LNCAP (cell line): ENCODE measurements at regions not wholly inside any gene's neighbourhood (a gene's known extent, or its start where the extent isn't known, plus 50 kb on each side); places are given as distances from the start of the nearest gene placed in this dataset.
A peak's percentile ranks its signal among the peaks of the same experiment; 100 is the strongest.

Source experiments
- TF ChIP-seq, protein P1 (sequence below): fragments of 450-650 bp; IDR thresholded peaks from 2 replicates; pipeline ENCODE4 v1.5.1; 2017; ENCODE audit warnings: mild to moderate bottlenecking

DNA sequence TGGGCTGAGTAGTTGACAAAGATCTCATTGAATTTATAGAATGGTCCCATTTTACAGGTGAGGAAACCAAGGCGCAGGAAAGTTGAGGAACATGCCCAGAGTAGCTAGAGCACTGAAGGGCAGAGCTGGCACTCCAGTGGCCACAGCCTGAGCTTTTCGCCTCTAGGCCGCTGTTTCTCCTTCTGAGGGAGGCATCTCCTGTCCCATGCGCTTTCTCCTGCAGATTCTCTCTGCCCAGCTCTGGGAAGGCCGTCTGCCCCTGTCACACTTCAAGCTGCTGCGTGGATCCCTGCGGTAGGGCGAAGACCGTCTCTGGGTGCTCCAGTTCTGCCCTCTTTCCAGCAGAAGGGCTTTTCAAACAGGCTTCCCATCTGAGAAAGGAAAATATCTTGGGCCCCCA lies 159.9 kb downstream of the ACTL8 start:
- TF ChIP-seq, protein P1, sequence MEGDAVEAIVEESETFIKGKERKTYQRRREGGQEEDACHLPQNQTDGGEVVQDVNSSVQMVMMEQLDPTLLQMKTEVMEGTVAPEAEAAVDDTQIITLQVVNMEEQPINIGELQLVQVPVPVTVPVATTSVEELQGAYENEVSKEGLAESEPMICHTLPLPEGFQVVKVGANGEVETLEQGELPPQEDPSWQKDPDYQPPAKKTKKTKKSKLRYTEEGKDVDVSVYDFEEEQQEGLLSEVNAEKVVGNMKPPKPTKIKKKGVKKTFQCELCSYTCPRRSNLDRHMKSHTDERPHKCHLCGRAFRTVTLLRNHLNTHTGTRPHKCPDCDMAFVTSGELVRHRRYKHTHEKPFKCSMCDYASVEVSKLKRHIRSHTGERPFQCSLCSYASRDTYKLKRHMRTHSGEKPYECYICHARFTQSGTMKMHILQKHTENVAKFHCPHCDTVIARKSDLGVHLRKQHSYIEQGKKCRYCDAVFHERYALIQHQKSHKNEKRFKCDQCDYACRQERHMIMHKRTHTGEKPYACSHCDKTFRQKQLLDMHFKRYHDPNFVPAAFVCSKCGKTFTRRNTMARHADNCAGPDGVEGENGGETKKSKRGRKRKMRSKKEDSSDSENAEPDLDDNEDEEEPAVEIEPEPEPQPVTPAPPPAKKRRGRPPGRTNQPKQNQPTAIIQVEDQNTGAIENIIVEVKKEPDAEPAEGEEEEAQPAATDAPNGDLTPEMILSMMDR = no peak

DNA sequence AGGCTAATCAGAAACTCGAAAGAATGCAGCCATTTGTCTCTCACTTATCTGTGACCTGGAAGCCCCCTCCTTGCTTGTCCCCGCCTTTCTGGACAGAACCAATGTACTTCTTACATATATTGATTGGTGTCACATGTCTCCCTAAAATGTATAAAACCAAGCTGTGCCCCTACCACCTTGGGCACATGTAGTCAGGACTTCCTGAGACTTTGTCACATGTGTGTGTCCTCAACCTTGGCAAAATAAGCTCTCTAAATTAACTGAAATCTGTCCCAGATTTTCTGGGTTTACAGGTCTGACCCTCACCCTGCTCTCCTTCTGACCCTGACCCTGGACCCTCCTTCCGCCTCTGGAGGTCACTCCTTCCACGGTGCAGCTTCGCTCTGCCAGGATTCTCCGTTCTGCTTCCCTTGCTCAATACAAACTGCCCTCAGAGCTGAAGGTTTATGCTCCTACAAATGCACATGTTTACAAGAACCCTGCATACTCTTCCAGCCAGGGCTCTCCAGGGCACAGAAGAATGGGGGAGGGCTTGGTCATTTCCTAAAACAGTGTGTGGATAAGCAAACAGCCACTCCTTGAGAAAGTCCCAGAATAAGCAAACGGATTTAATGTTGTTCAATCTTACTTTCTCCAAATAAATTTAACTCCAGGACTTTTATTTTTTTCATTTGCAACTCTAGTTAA lies 160.5 kb downstream of the ACTL8 start:
- TF ChIP-seq, protein P1 = no peak

GRCh38 chr1:17916702-17917101 lies 161.6 kb downstream of the ACTL8 start:
- TF ChIP-seq, protein P1 = no peak

- TF ChIP-seq, protein P1 = peak; percentile 44; the same call in 1 of the 2 replicates
Observed at GRCh38 chr1:17919525-17920439, 164.6 kb downstream of the ACTL8 start.

- TF ChIP-seq, protein P1 = no peak
Observed at GRCh38 chr1:17920881-17921640, 165.9 kb downstream of the ACTL8 start.

- TF ChIP-seq, protein P1 = peak; percentile 19; the same call in 1 of the 2 replicates
Observed at GRCh38 chr1:17922833-17923232, 167.7 kb downstream of the ACTL8 start.

GRCh38 chr1:17923666-17924065 lies 168.5 kb downstream of the ACTL8 start:
- TF ChIP-seq, protein P1 = no peak
